ENCODE measurements at regions not wholly inside any gene's neighbourhood (a gene's known extent, or its start where the extent isn't known, plus 50 kb on each side); places are given as distances from the start of the nearest gene placed in this dataset.
"Not testable (repeated sequence)": the region's sequence is repeated elsewhere in the genome, so short reads cannot be mapped to it uniquely, and the experiment has no call there.

- H3K4me3 ChIP-seq (ENCODE audit: low read depth in 1 of 2, low read length in 2 of 2) = no peak overlapping the region
- no peak overlapping the region for H3K27ac ChIP-seq (ENCODE audit: low read length)
- H3K27me3 ChIP-seq (ENCODE audit: low read depth, low read length) = no peaks in the 10 kb centered on the region
- H3K4me1 ChIP-seq (ENCODE audit: control insufficient read depth in 1 of 2, insufficient read depth in 2 of 2, low read length in 2 of 2) = peaks cover 0 to 6% of the 10 kb centered on the region in 2 donors
- no peaks in the 10 kb centered on the region for H3K36me3 ChIP-seq (ENCODE audit: control insufficient read depth in 1 of 2, insufficient read depth in 2 of 2, low read length in 2 of 2)
- no peaks in the 10 kb centered on the region for H3K9me3 ChIP-seq (ENCODE audit: control insufficient read depth in 1 of 2, low read length in 2 of 2)
Measured at GRCh38 chr11:128146926-128147605, 440.3 kb downstream of the ETS1 start.

DNA sequence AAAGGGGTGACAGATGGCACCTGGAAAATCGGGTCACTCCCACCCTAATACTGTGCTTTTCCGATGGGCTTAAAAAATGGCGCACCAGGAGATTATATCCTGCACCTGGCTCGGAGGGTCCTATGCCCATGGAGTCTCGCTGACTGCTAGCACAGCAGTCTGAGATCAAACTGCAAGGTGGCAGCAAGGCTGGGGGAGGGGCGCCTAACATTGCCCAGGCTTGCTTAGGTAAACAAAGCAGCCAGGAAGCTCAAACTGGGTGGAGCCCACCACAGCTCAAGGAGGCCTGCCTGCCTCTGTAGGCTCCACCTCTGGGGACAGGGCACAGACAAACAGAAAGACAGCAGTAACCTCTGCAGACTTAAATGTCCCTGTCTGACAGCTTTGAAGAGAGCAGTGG, 447.1 kb downstream of the ETS1 start:
- not testable (repeated sequence) for H3K9me3 ChIP-seq (ENCODE audit: control insufficient read depth in 1 of 2, low read length in 2 of 2); H3K4me3 ChIP-seq (ENCODE audit: low read depth in 1 of 2, low read length in 2 of 2); H3K27ac ChIP-seq (ENCODE audit: low read length); H3K4me1 ChIP-seq (ENCODE audit: control insufficient read depth in 1 of 2, insufficient read depth in 2 of 2, low read length in 2 of 2); H3K27me3 ChIP-seq (ENCODE audit: low read depth, low read length); H3K36me3 ChIP-seq (ENCODE audit: control insufficient read depth in 1 of 2, insufficient read depth in 2 of 2, low read length in 2 of 2)

GRCh38 chr11:128135451-128135850, 451.9 kb downstream of the ETS1 start:
- no peaks in the 10 kb centered on the region for H3K4me1 ChIP-seq (ENCODE audit: control insufficient read depth in 1 of 2, insufficient read depth in 2 of 2, low read length in 2 of 2)
- H3K27ac ChIP-seq (ENCODE audit: low read length) = no peak overlapping the region
- H3K4me3 ChIP-seq (ENCODE audit: low read depth in 1 of 2, low read length in 2 of 2) = no peak overlapping the region
- H3K27me3 ChIP-seq (ENCODE audit: low read depth, low read length) = no peaks in the 10 kb centered on the region
- no peaks in the 10 kb centered on the region for H3K9me3 ChIP-seq (ENCODE audit: control insufficient read depth in 1 of 2, low read length in 2 of 2)
- no peaks in the 10 kb centered on the region for H3K36me3 ChIP-seq (ENCODE audit: control insufficient read depth in 1 of 2, insufficient read depth in 2 of 2, low read length in 2 of 2)

GRCh38 chr11:128133501-128133900, 453.9 kb downstream of the ETS1 start:
- Histone ChIP-seq H3K4me3 (ENCODE audit: low read depth in 1 of 2, low read length in 2 of 2) (no peak overlapping the region), H3K9me3 (ENCODE audit: control insufficient read depth in 1 of 2, low read length in 2 of 2) (no peaks in the 10 kb centered on the region), H3K4me1 (ENCODE audit: control insufficient read depth in 1 of 2, insufficient read depth in 2 of 2, low read length in 2 of 2) (no peaks in the 10 kb centered on the region), H3K36me3 (ENCODE audit: control insufficient read depth in 1 of 2, insufficient read depth in 2 of 2, low read length in 2 of 2) (no peaks in the 10 kb centered on the region), H3K27me3 (ENCODE audit: low read depth, low read length) (no peaks in the 10 kb centered on the region), H3K27ac (ENCODE audit: low read length) (no peak overlapping the region)

- no peak overlapping the region for H3K27ac ChIP-seq (ENCODE audit: low read length)
- no peaks in the 10 kb centered on the region for H3K27me3 ChIP-seq (ENCODE audit: low read depth, low read length)
- H3K4me3 ChIP-seq (ENCODE audit: low read depth in 1 of 2, low read length in 2 of 2) = no peak overlapping the region
- no peaks in the 10 kb centered on the region for H3K36me3 ChIP-seq (ENCODE audit: control insufficient read depth in 1 of 2, insufficient read depth in 2 of 2, low read length in 2 of 2)
- no peaks in the 10 kb centered on the region for H3K4me1 ChIP-seq (ENCODE audit: control insufficient read depth in 1 of 2, insufficient read depth in 2 of 2, low read length in 2 of 2)
- H3K9me3 ChIP-seq (ENCODE audit: control insufficient read depth in 1 of 2, low read length in 2 of 2) = no peaks in the 10 kb centered on the region
Measured at GRCh38 chr11:128130052-128130451, 457.3 kb downstream of the ETS1 start.

GRCh38 chr11:128125723-128126122, 461.6 kb downstream of the ETS1 start:
- Histone ChIP-seq H3K4me1 (ENCODE audit: control insufficient read depth in 1 of 2, insufficient read depth in 2 of 2, low read length in 2 of 2) (no peaks in the 10 kb centered on the region), H3K27me3 (ENCODE audit: low read depth, low read length) (no peaks in the 10 kb centered on the region), H3K36me3 (ENCODE audit: control insufficient read depth in 1 of 2, insufficient read depth in 2 of 2, low read length in 2 of 2) (no peaks in the 10 kb centered on the region), H3K9me3 (ENCODE audit: control insufficient read depth in 1 of 2, low read length in 2 of 2) (no peaks in the 10 kb centered on the region), H3K27ac (ENCODE audit: low read length) (no peak overlapping the region), H3K4me3 (ENCODE audit: low read depth in 1 of 2, low read length in 2 of 2) (no peak overlapping the region)

DNA sequence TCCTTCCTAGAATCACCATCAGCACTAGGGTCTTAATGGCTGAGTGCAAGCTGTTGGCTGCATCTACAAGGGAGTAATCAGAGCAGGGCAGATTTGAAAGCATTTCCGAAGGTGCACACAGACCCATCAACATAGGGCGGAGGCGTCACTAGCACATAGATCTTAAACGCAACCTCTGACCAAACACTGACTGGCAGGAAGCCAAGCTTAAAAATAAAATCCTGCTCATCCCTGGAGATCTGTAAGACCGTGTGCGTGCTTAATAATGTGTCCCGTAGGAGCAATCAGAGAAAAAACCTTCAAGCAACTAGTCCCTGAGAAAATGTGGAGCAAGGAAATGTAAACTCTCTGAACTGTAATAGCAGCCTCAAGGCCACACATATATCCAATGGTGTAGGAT, 470.5 kb downstream of the ETS1 start:
- no peaks in the 10 kb centered on the region for H3K36me3 ChIP-seq (ENCODE audit: control insufficient read depth in 1 of 2, insufficient read depth in 2 of 2, low read length in 2 of 2)
- no peak overlapping the region for H3K4me3 ChIP-seq (ENCODE audit: low read depth in 1 of 2, low read length in 2 of 2)
- no peaks in the 10 kb centered on the region for H3K4me1 ChIP-seq (ENCODE audit: control insufficient read depth in 1 of 2, insufficient read depth in 2 of 2, low read length in 2 of 2)
- H3K27ac ChIP-seq (ENCODE audit: low read length) = no peak overlapping the region
- H3K9me3 ChIP-seq (ENCODE audit: control insufficient read depth in 1 of 2, low read length in 2 of 2) = no peaks in the 10 kb centered on the region
- no peaks in the 10 kb centered on the region for H3K27me3 ChIP-seq (ENCODE audit: low read depth, low read length)

GRCh38 chr11:128116447-128116846, 470.9 kb downstream of the ETS1 start:
- Histone ChIP-seq H3K4me1 (ENCODE audit: control insufficient read depth in 1 of 2, insufficient read depth in 2 of 2, low read length in 2 of 2) (no peaks in the 10 kb centered on the region), H3K9me3 (ENCODE audit: control insufficient read depth in 1 of 2, low read length in 2 of 2) (no peaks in the 10 kb centered on the region), H3K4me3 (ENCODE audit: low read depth in 1 of 2, low read length in 2 of 2) (no peak overlapping the region), H3K27ac (ENCODE audit: low read length) (no peak overlapping the region), H3K27me3 (ENCODE audit: low read depth, low read length) (no peaks in the 10 kb centered on the region), H3K36me3 (ENCODE audit: control insufficient read depth in 1 of 2, insufficient read depth in 2 of 2, low read length in 2 of 2) (no peaks in the 10 kb centered on the region)

DNA sequence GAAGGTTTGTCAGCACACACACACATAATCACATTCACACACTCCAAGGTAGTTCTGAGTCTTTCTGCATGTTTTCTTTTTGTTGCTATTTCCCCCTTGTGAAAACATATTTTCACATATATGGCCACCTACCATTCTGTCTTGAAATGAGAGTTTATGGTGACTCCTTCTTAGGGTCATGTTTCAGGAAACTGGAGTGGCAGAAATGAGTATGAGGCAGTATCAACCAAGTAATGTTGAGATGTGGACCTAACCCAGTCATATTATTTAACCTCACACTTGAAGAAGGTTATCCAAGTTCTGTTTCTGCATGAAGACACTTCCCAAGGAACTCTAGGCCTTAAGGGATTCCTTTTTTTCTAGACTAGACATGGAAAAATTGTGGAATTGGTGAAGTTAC, 481.4 kb downstream of the ETS1 start:
- no peak overlapping the region for H3K4me3 ChIP-seq (ENCODE audit: low read depth in 1 of 2, low read length in 2 of 2)
- H3K4me1 ChIP-seq (ENCODE audit: control insufficient read depth in 1 of 2, insufficient read depth in 2 of 2, low read length in 2 of 2) = no peaks in the 10 kb centered on the region
- H3K27ac ChIP-seq (ENCODE audit: low read length) = no peak overlapping the region
- no peaks in the 10 kb centered on the region for H3K36me3 ChIP-seq (ENCODE audit: control insufficient read depth in 1 of 2, insufficient read depth in 2 of 2, low read length in 2 of 2)
- no peaks in the 10 kb centered on the region for H3K9me3 ChIP-seq (ENCODE audit: control insufficient read depth in 1 of 2, low read length in 2 of 2)
- no peaks in the 10 kb centered on the region for H3K27me3 ChIP-seq (ENCODE audit: low read depth, low read length)

DNA sequence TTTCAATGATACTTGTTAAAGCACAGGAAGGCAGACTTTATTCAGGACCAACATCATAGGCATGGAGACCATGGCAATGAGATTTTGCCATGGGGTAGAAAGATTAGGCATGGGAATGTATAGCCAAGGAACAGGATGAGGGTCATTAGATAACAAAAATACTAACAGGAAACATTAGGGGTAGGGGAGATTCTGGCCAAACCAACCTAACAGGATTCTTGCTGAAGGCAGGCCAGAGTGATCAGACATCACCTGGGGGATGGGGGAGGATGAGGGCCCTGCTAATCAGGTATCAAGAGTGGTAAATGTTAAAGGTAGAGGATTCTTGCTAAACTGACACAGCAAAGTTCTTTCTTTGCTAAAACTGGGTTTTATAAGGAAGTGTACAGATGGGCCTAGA, 481.8 kb downstream of the ETS1 start:
- Histone ChIP-seq H3K27ac (ENCODE audit: low read length) (no peak overlapping the region), H3K4me3 (ENCODE audit: low read depth in 1 of 2, low read length in 2 of 2) (no peak overlapping the region), H3K4me1 (ENCODE audit: control insufficient read depth in 1 of 2, insufficient read depth in 2 of 2, low read length in 2 of 2) (no peaks in the 10 kb centered on the region), H3K27me3 (ENCODE audit: low read depth, low read length) (no peaks in the 10 kb centered on the region), H3K9me3 (ENCODE audit: control insufficient read depth in 1 of 2, low read length in 2 of 2) (no peaks in the 10 kb centered on the region), H3K36me3 (ENCODE audit: control insufficient read depth in 1 of 2, insufficient read depth in 2 of 2, low read length in 2 of 2) (no peaks in the 10 kb centered on the region)

- H3K4me3 ChIP-seq (ENCODE audit: low read depth in 1 of 2, low read length in 2 of 2) = no peak overlapping the region
- no peaks in the 10 kb centered on the region for H3K36me3 ChIP-seq (ENCODE audit: control insufficient read depth in 1 of 2, insufficient read depth in 2 of 2, low read length in 2 of 2)
- no peaks in the 10 kb centered on the region for H3K27me3 ChIP-seq (ENCODE audit: low read depth, low read length)
- no peak overlapping the region for H3K27ac ChIP-seq (ENCODE audit: low read length)
- H3K9me3 ChIP-seq (ENCODE audit: control insufficient read depth in 1 of 2, low read length in 2 of 2) = peaks cover 0 to 3% of the 10 kb centered on the region in 2 donors
- H3K4me1 ChIP-seq (ENCODE audit: control insufficient read depth in 1 of 2, insufficient read depth in 2 of 2, low read length in 2 of 2) = no peaks in the 10 kb centered on the region
Measured at GRCh38 chr11:128103278-128103873, 484.0 kb downstream of the ETS1 start.

DNA sequence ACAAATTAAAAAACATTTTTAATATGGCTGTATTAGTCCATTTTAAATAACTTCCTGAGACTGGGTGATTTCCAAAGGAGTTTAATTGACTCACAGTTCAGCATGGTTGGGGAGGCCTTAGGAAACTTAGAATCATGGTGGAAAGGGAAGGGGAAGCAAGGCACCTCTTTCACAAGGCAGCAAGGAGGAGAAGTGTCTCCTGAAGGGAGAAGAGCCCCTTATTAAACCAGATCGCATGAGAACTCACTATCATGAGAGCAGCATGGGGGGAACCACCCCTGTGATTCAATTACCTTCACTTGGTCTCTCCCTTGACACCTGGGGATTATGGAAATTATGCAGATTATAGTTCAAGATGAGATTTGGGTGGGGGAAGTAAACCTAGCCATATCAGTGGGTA, 488.6 kb downstream of the ETS1 start:
- no peaks in the 10 kb centered on the region for H3K36me3 ChIP-seq (ENCODE audit: control insufficient read depth in 1 of 2, insufficient read depth in 2 of 2, low read length in 2 of 2)
- no peaks in the 10 kb centered on the region for H3K27me3 ChIP-seq (ENCODE audit: low read depth, low read length)

More for the DNA sequence above, 488.6 kb downstream of the ETS1 start:
- H3K4me1 ChIP-seq (ENCODE audit: control insufficient read depth in 1 of 2, insufficient read depth in 2 of 2, low read length in 2 of 2) = no peaks in the 10 kb centered on the region
- peaks cover 0 to 3% of the 10 kb centered on the region in 2 donors for H3K9me3 ChIP-seq (ENCODE audit: control insufficient read depth in 1 of 2, low read length in 2 of 2)
- no peak overlapping the region for H3K4me3 ChIP-seq (ENCODE audit: low read depth in 1 of 2, low read length in 2 of 2)
- no peak overlapping the region for H3K27ac ChIP-seq (ENCODE audit: low read length)
